Hippocampal formation (tissue), 2 donors: ENCODE measurements at regions not wholly inside any gene's neighbourhood (a gene's known extent, or its start where the extent isn't known, plus 50 kb on each side); places are given as distances from the start of the nearest gene placed in this dataset.
"Not testable (repeated sequence)": the region's sequence is repeated elsewhere in the genome, so short reads cannot be mapped to it uniquely, and the experiment has no call there.

Experiments used
- DNase-seq, 2 donors: peaks; one replicate each; lab custom pipeline; 2025; lab: John Stamatoyannopoulos, UW

DNA sequence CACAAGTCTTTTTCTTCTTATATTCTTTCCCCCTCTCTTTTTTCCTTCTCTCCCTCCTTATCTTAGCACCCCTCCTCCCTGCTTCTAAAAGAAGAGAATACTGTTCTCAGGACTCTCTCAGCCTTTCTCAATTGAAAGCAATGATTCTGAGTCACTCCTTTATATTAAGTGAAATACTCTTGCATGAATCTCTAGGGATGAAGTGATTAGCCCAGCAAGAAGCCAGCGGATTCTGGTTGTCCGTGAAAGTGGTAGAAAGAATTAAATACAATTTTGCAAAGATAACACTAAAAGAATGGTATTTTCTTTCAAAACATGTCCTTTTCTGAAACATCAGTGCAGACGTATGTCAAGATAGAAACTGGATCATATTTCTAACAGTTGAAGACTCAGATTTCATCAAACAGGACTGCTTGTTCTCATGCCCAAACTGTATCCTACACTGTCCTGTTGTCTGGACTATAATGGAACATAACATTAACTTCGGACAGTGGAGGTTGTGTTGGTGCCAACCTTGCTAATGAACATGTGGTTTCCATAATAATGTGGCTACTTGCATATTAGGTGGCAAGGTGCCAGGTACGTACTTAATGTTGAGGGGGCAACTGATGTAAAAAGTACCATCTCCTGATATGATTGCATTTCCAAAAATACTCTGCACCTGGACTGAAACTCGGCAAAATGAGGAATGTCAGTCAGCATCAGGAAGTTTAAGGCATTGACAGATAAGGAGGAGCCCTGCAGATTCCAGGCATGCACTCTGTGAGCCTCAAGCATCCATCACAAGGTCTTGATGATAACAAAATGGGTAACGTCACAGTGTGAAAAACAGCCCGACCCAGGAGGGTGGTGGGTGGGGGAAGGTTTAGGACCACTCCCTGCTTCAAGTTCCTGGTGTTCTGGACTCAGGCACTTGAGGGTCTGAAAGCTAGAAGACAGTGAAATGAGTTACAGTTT is 357.2 kb downstream of the DLEU7 start:
- DNase-seq: no peak

DNA sequence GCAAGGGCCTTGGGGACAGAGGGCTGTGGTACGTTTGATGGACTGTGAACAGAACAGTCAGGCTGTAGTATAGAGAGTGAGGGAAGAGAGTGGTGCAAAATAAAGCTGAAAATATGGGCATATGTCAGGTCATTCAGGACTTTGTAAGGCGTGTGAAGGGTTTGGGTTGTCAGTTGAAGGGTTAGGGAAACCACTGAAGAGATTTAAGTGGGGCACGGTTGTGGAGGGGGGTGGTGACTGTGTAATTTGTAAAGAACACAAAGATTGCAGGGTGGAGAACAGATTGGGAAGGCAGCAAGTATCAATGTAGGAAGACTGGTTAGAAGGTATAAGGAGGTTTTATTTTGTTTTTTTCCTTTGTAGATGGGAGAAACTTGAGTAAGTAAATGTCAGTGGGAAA is 349.8 kb downstream of the DLEU7 start:
- no peak for DNase-seq

DNA sequence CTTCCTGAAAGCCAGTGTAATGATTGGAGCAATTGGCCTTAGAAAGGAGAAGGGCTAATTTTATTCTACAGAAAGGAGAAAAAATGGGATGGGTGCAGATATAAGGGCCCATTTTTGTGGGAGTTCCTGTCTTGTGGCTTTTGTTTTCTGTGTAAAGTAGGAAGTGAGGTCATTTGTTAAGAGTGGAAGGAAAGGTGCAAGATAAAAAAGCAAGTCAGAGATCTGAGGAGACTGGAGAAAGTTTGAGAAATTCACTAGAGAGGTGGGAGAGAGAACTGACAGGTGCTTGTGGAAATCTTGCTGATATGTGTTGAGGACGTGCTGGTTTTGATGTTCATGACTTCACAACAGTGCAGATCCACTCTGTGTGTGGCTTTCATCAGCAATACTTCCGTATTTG is 349.4 kb downstream of the DLEU7 start:
- DNase-seq: no peak

DNA sequence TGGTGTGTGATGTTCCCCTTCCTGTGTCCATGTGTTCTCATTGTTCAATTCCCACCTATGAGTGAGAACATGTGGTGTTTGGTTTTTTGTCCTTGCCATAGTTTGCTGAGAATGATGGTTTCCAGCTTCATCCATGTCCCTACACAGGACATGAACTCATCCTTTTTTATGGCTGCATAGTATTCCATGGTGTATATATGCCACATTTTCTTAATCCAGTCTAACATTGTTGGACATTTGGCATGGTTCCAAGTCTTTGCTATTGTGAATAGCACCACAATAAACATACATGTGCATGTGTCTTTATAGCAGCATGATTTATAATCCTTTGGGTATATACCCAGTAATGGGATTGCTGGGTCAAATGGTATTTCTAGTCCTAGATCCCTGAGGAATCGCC is 340.3 kb downstream of the DLEU7 start:
- DNase-seq: not testable (repeated sequence)

DNA sequence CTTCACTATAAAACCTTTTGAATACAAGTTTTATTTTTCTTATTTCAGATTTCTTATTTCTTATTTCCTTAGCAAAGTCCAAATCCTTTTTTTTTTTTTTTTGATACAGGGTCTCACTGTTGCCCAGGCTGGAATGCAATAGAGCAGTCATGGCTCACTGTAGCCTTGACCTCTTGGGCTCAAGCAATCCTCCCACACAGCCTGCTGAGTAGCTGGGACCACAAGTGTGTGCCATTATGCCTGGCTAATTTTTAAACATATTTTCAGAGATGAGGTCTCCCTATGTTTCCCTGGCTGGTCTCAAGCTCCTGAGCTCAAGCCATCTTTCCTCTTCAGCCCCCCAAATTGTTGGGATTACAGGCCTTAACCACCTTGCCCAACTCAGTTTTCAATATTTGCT is 334.3 kb downstream of the DLEU7 start:
- no peak for DNase-seq

DNA sequence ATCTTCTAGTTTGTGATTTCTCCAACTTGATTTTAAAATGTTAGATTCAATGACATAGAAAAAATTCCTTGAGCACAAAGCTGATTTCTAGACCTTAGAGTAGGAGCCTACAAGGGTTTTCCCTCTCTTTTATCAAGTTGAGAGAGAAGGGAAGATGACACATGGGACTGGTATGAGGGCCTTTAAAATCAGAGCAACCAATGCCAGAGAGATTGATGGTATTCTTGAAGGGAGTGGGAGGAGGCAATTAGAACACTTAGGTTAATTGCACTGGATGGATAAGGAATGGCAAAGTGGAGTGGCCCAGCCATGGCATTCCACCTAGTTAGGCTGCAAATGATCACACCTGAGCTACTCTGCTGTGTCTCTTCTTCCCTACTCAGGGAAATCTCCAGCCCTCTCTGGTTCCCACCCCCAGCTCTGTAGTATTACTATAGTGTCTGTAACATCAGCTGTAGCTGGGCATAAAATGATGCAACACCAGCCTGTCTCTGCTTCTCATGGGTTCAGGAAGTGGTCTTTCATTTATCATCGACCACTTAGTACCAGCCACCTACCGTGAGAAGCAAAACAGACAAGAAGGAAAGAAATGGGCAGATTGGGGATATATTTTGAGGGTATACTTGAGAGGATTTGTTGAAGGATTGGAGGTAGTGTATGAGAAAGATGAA is 333.6 kb downstream of the DLEU7 start:
- DNase-seq: no peak

DNA sequence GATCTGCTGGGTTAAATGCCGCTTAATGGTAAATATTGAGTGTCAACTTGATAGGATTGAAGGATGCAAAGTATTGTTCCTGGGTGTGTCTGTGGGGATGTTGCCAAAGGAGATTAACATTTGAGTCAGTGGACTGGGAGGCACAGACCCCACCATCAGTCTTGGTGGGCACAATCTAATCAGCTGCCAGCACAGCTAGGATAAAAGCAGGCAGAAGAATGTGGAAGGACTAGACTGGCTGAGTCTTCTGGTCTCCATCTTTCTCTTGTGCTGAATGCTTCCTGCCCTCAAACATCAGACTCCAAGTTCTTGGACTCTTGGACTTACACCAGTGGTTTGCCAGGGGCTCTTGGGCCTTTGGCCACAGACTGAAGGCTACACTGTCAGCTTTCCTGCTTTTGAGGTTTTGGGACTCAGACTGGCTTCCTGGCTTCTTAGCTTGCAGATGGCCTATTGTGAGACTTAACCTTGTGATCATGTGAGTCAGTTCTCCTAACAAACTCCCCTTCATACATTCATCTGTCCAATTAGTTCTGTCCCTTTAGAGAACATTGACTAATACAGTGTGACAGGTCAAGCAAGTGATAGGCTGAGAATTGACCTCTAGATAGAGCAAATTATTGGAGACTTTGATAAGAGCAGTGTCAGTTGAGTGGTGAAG is 332.5 kb downstream of the DLEU7 start:
- DNase-seq: not testable (repeated sequence)

DNA sequence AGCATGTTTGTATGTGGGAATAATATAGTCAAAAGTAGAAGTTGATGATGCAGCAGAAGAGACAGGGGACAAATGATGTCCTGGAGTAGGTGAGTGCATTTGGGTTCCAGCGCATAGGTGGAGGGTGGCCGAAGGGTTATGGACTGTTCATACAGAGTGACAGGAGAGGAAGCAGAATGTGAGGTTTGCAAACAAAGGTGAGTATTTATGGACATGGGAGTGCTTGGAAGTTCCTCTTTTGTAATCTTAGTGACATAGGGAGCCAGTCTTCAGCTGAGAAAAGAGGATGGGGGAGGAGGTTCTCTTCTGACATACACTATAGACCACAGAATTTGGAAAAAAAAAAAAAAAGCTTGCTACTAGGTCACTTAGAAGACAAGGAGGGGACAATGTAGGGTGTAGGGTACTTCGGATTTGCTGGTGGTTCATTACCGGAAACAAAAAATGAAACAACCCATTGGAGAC is 331.6 kb downstream of the DLEU7 start:
- no peak for DNase-seq

DNA sequence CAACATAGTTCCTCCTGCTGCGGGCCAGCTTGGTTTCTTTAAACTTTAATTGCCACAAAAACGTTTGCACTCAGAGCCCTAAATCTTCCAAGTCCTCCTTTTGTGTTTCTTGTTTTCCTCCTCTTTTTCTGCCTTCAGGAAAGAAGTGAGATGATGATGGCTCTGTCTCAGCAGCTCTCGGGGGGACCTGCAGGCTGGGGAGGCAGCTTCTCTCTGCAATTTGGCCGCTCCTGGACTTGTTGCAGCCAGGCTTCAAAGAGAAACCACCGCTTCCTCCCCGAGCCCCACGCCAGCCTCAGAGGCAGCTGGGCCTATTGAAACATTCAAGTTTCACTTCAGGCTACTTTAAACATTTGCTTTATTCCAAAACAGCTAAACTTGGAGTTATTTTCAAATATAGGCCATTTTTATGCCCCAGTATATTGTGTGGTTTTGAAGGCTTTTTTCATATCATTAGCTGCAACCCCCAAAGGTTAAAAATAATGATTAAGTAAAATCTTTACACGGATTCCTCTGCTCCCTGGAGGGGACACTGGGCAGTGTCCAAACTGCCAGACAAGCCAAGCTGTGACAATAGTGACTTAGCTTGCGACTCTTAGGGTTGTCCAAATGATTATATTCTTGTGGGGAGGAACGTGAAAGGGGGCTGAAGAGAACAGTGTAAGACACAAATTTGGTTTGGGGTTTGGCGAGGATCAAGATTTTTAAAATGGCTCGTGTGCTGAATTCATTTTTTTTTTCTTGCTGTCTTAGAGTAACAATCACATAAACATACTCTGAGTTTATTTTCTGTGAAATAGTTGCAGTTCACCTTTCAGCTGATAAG is 330.8 kb downstream of the DLEU7 start:
- DNase-seq: peak; percentile 52 to 53

DNA sequence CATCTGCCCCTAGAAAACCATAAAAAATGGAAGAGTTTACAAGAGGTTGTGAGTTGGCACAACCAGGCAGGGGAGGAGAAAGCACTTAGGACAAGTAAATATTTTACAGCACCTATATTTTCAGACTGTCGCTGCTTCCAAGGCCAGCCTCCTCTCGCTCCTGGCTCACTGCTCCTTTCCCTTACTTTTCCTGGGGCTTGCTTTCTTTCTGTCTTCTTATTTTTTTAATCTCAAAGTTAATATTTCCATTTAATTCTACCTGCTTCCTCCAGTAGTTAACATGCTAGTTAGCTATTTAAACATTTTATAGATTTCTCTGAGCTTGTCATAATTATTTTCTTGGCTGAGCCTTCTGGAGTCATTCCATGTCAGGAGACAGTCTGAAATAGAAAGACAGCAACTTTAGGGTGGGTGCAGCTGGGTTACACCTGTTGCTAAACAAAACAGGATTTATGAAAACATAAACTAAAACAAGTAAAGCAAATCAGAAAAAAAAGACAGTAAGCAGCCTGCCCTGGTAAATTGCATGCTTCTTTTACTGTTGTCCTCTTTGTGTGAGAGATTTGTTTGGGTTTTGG is 330.1 kb downstream of the DLEU7 start:
- DNase-seq: no peak

DNA sequence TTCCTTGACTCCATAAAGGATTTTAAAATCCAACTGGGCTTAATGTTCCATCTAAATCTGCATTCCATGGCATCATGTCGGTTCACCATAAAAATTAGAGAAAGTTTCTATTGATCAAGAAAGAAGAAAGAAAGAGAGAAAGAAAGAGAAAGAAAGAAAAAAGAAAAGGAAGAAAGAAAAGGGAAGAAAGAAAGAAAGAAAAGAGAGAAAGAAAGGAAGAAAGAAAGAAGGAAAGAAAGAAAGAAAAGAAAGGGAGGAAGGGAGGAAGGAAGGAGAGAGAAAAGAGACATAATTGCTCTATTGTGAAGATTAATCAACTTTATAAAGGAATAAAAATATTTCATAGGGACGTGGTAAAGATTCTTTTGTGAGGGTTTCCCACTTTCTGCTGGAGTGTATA is 329.2 kb downstream of the DLEU7 start:
- DNase-seq: no peak

DNA sequence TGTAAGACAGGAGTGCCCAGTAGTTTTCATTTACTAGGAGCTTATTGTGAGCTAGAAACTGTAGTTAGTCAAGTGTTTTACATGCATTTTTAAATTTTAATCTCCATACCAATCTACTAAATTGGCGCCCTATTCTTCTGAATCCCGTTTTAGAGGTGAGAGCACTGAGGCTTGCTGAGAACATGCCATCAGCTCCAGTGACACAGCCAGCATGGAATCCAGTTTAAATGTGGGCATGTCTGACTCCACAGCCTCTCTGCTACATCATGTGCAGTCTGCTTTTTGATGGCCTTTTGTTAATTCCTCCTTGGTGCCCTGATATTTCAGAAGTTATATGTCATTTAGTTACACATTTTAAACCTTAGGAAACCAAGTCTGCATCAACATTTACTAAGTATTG is 325.4 kb downstream of the DLEU7 start:
- DNase-seq: no peak

DNA sequence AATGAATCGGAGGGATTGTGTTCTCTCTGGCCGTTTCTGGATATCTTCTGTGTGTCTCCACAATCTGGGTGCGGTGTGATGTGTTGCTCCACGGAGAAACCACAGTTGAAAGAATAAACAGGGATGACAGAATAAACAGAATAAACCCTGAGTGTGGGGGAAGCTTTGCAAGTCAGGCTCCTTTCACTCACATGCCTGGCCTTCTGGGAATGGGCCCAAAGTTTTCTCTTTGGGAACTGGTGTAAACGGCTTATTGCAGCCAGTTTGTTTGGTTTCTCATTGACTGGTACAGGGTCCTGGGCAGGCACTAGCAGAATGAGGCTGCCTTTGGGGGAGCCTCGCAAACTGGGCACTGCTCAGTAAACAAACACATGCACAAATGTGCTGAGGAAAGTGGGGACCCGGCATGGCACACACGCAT is 324.7 kb downstream of the DLEU7 start:
- peak; percentile 44 to 58 for DNase-seq

DNA sequence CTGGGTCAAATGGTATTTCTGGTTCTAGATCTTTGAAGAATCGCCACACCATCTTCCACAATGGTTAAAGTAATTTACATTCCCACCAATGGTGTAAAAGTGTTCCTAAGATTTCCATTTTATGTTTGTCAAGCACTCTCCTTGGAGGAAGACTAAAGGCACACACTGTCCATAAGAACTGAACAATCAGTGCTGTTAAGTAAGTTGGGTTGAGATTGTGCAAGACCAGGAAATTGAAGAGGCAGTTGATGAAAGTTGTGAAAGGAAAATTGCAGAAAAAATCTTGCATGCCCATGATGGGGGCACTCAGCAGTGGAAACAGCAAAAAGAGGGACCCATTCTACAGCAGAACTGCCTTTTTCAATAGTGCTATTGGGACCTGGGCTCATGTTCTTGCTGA is 323.6 kb downstream of the DLEU7 start:
- DNase-seq: no peak

DNA sequence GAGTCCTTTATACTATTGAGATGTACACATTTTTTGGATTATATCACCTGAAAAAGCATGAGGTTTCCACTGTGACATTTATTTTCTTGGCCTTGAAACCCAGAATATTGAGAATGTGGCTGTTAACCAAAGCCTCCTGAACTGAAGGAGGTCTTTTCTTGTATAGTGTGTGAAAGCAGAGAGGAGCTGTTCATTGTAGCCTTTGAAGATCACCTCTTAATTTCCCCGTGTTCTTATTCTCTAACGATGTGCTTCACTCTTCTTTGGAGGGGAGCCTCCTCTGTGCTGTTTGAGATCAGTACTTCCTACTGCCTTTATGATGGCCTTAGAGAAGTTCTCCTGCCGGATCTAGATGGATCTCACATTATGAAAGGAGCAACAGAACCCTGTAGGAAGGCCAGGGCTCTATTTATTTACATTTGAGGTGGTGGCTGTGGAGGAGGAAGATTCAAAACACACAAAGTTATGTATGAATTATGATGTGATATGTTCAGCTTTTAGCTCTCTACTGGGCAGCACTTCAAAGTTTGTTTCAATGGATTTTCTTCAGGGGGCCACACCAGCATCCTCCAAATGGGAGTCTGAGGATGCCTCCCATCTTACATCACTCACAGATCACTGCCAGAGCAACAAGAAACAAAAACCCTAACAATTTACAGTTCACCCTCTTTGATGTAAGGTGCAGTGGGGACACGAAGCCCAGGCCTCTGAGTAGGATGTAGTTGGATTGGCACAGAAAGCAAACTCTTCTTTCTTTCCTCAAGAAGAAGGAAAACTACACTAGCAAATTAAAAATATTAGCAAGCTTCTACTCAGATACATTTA is 322.3 kb downstream of the DLEU7 start:
- no peak for DNase-seq

DNA sequence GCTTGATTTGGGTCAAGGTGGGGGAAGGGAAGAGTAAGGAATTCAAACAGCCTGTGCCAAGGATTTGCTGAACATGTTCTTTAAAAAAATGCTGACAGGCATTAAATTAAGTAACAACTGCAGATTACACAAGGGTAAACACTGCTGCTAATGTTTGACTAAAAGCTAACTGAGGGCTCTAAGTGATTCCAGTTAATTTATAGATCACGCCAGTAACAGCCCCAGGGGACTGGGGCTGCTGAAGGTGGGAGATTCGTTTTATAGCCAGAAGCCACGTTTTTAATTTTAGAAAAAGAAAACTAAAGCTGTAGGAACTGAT is 321.7 kb downstream of the DLEU7 start:
- DNase-seq: no peak

DNA sequence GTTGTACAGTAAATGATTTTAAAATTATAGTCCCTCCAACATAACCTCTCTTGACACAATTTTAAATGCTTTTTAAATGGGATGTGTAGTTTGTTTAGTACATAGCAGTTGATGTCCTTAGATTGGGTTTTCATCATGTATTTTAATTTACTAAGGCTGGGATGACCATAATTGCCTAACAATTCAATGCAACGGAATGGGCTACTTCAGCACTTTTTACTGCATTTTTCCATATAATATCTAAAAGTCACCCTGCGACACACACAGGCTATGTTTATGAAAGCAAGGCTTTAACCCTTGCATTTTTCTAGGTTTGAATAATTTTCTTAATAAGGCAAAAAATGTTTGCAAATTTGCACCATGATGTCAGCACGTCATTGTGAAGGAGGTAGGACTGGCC is 321.0 kb downstream of the DLEU7 start:
- DNase-seq: no peak

DNA sequence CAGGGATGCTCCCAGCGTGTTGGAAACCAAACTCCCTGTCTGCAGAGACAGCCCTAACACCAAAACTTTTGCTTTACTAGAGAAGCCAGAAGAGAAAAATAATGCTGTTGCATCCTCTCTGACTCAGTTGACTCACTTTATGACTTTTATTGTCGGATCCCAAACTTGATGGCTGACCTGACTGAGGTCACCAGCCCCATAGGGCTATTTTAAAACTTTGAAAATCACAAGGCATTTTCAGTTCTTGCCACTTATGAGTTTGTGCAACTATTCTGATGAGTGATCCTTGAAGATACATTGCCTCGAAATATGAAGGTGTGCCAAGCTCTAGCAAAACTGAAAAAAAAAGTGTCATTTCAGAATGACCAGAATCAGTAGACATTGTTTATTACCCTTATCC is 320.2 kb downstream of the DLEU7 start:
- no peak for DNase-seq

DNA sequence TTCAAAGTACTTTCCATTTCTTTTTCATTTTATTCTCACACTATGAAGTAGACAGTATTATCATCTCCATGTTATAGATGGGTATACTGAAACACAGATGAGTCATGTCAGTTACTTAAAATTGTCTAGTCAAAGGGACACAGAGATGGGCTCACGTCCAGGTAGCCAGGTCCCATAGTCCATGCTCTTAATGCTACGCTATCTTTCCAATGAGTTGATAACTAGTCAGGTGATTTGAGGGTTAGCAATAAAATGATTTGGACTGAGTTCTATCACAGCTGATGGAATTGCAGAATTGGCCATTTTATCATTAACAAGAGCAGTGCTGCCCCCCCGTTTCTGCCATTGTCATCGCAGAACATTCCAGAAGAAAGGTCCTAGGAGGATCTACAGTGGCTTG is 318.9 kb downstream of the DLEU7 start:
- DNase-seq: no peak

DNA sequence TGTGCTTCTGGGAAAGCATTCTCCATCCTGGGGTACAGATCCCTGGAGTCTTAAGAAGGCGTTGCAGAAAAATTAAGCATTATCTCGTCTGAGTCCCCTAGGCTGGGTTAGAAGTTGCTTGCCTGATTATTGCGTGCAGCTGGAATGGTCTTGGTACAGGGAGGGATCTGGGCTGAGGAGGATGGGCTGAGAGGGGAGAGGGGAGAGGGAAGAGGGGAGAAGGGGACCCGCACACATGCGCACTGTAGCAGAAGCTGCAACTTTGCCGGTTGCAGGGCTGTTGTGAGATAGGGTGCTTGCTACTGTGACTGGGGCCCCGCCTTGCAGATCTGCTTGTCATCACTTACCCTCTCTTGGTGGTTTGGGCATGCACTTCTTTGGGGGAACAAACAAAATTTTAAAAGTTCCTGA is 316.8 kb downstream of the DLEU7 start:
- DNase-seq: no peak

DNA sequence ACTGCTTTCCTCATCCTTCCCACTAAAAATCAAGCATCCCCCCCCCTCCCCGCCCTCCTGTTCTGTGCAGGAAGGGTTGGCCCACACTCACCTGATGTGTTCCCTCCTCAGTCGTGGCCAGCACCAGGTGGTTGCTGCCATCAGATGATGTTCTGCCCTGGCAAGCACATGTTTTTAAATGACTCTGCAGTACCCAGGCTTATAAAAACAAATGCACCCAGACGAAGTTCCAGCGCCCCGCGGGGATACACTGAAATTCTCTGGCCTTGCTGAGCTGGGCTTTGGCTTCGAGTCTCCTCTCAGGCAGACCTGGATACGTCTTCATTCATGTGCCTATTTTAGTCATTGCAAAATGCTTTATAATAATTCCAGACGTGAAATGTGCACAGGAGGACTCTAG is 316.3 kb downstream of the DLEU7 start:
- no peak for DNase-seq
